GM21737 (cell line): ENCODE measurements at regions not wholly inside any gene's neighbourhood (a gene's known extent, or its start where the extent isn't known, plus 50 kb on each side); places are given as distances from the start of the nearest gene placed in this dataset.
A peak's percentile ranks its signal among the peaks of the same experiment; 100 is the strongest.
"Not testable (repeated sequence)": the region's sequence is repeated elsewhere in the genome, so short reads cannot be mapped to it uniquely, and the experiment has no call there.

Experiments
- ATAC-seq: cut with Tn5 transposase; IDR thresholded peaks from one replicate; pipeline ENCODE4 v1.9.1; 2021; ENCODE audit warnings: mild to moderate bottlenecking, moderate library complexity; ENCODE audit not compliant: unreplicated experiment

GRCh38 chr21:17738176-17738953 is 80.8 kb downstream of the C21orf91 start:
- ATAC-seq, result no peak

GRCh38 chr21:17736072-17736471 is 83.1 kb downstream of the C21orf91 start:
- ATAC-seq, result no peak

- no peak for ATAC-seq
These were observed 85.9 kb downstream of the C21orf91 start for GRCh38 chr21:17733209-17733608.

GRCh38 chr21:17732306-17732705 is 86.8 kb downstream of the C21orf91 start:
- ATAC-seq, result no peak

- no peak for ATAC-seq
These were observed 87.6 kb downstream of the C21orf91 start for GRCh38 chr21:17731554-17731953.

GRCh38 chr21:17730782-17731181 is 88.4 kb downstream of the C21orf91 start:
- ATAC-seq, result no peak

GRCh38 chr21:17729455-17729854 is 89.7 kb downstream of the C21orf91 start:
- no peak for ATAC-seq

GRCh38 chr21:17727361-17727760 is 91.8 kb downstream of the C21orf91 start:
- ATAC-seq, result no peak

GRCh38 chr21:17726047-17726829 is 92.9 kb downstream of the C21orf91 start:
- no peak for ATAC-seq

GRCh38 chr21:17725339-17725738 is 93.8 kb downstream of the C21orf91 start:
- ATAC-seq, result no peak

- ATAC-seq, result no peak
These were observed 100.2 kb upstream of the BTG3 start for GRCh38 chr21:17712887-17713286.

GRCh38 chr21:17711896-17712295 is 99.2 kb upstream of the BTG3 start:
- ATAC-seq, result no peak

- ATAC-seq, result peak; percentile 99
These were observed 96.5 kb upstream of the BTG3 start for GRCh38 chr21:17709266-17709611.

GRCh38 chr21:17708522-17709265 is 96.0 kb upstream of the BTG3 start:
- ATAC-seq, result peak; percentile 47

- no peak for ATAC-seq
These were observed 87.0 kb upstream of the BTG3 start for GRCh38 chr21:17699524-17700189.

GRCh38 chr21:17697473-17697872 is 84.8 kb upstream of the BTG3 start:
- no peak for ATAC-seq

GRCh38 chr21:17694416-17694815 is 81.7 kb upstream of the BTG3 start:
- not testable (repeated sequence) for ATAC-seq

- ATAC-seq, result no peak
These were observed 81.1 kb upstream of the BTG3 start for GRCh38 chr21:17693801-17694200.

GRCh38 chr21:17690078-17690494 is 77.4 kb upstream of the BTG3 start:
- ATAC-seq, result no peak

GRCh38 chr21:17688912-17689874 is 76.5 kb upstream of the BTG3 start:
- ATAC-seq, result no peak
